CD14-positive monocyte (primary cell): ENCODE measurements at regions not wholly inside any gene's neighbourhood (a gene's known extent, or its start where the extent isn't known, plus 50 kb on each side); places are given as distances from the start of the nearest gene placed in this dataset.

Experiments
- DNase-seq, 3 donors: peaks; one replicate each; pipeline ENCODE4 v3.0.0-alpha.2; 2011 to 2022
- H2AFZ ChIP-seq: 2 replicates; pipeline ENCODE4 v1.6.0; 2012; ENCODE audit warnings: mild to moderate bottlenecking, low read depth, low read length, inconsistent platforms; ENCODE audit not compliant: insufficient read depth, poor library complexity, severe bottlenecking
- H3K27ac ChIP-seq, 2 donors: 1 replicate in 1 of 2; 2 replicates in 1 of 2; pipeline ENCODE4 v1.5.1; 2012 to 2013; ENCODE audit warnings: low read length in 2 of 2, control low read depth in 1 of 2, inconsistent platforms in 1 of 2, low read depth in 1 of 2, mild to moderate bottlenecking in 1 of 2
- H3K27me3 ChIP-seq, 2 donors: one replicate each; pipeline versions ENCODE4 v1.6.0 to v1.6.1; 2011 to 2013; ENCODE audit warnings: low read length in 2 of 2; ENCODE audit not compliant: control insufficient read depth in 2 of 2, insufficient read depth in 2 of 2
- H3K36me3 ChIP-seq, 2 donors: replicated peaks in 1 of 2; 1 replicate in 1 of 2; 2 replicates in 1 of 2; pipeline versions ENCODE4 v1.5.1 to v1.6.1; 2012 to 2013; ENCODE audit warnings: low read length in 2 of 2, control low read depth in 1 of 2, inconsistent platforms in 1 of 2, mild to moderate bottlenecking in 1 of 2; ENCODE audit not compliant: insufficient read depth in 2 of 2, control insufficient read depth in 1 of 2
- H3K4me1 ChIP-seq, 2 donors: 1 replicate in 1 of 2; 2 replicates in 1 of 2; pipeline versions ENCODE4 v1.5.1 to v1.6.1; 2012 to 2013; ENCODE audit warnings: low read length in 2 of 2, control low read depth in 1 of 2, inconsistent platforms in 1 of 2, mild to moderate bottlenecking in 1 of 2, moderate library complexity in 1 of 2; ENCODE audit not compliant: insufficient read depth in 2 of 2, control insufficient read depth in 1 of 2
- H3K4me2 ChIP-seq: replicated peaks from 2 replicates; pipeline ENCODE3; 2012; ENCODE audit warnings: low read length, moderate library complexity, mild to moderate bottlenecking; ENCODE audit not compliant: poor library complexity, severe bottlenecking; ENCODE audit errors: extremely low read depth
- H3K4me3 ChIP-seq, 3 experiments: fragments of 200-600 bp in 1 of 3; sonication (generic) in 1 of 3; replicated peaks in 1 of 3; 1 replicate in 2 of 3; 2 replicates in 1 of 3; pipeline ENCODE4 v1.5.1; 2011 to 2013; ENCODE audit warnings: low read length in 3 of 3, mild to moderate bottlenecking in 3 of 3, control low read depth in 2 of 3, low read depth in 2 of 3, inconsistent platforms in 1 of 3, moderate library complexity in 1 of 3
- H3K79me2 ChIP-seq: 2 replicates; pipeline ENCODE4 v1.6.0; 2012; ENCODE audit warnings: mild to moderate bottlenecking, control low read depth, inconsistent platforms, low read length, moderate library complexity; ENCODE audit not compliant: insufficient read depth
- H3K9ac ChIP-seq: 2 replicates; pipeline ENCODE4 v1.6.0; 2017; ENCODE audit warnings: low read length, mild to moderate bottlenecking; ENCODE audit not compliant: insufficient read depth, poor library complexity, severe bottlenecking
- H3K9me3 ChIP-seq, 2 donors: replicated peaks in 1 of 2; 1 replicate in 1 of 2; 2 replicates in 1 of 2; pipeline versions ENCODE4 v1.5.1 to v1.6.1; 2012 to 2013; ENCODE audit warnings: low read length in 2 of 2, control low read depth in 1 of 2; ENCODE audit not compliant: control insufficient read depth in 1 of 2, insufficient read depth in 1 of 2
- H4K20me1 ChIP-seq: 2 replicates; pipeline ENCODE4 v1.6.0; 2012; ENCODE audit warnings: mild to moderate bottlenecking, low read length, control low read depth, moderate library complexity; ENCODE audit not compliant: insufficient read depth
- H3K27ac Mint-ChIP-seq, 7 donors: one replicate each; pipeline ENCODE4 v1.8.0; 2020; ENCODE audit warnings: mild to moderate bottlenecking in 7 of 7, mixed read lengths in 7 of 7, moderate library complexity in 6 of 7, inconsistent platforms in 2 of 7
- H3K27me3 Mint-ChIP-seq, 3 donors: one replicate each; pipeline ENCODE4 v1.8.0; 2021 to 2022; ENCODE audit warnings: low read depth in 3 of 3, mild to moderate bottlenecking in 3 of 3, mixed read lengths in 3 of 3, moderate library complexity in 3 of 3, inconsistent platforms in 1 of 3
- H3K36me3 Mint-ChIP-seq, 2 donors: one replicate each; pipeline ENCODE4 v1.8.0; 2020; ENCODE audit warnings: mixed read lengths in 2 of 2, inconsistent platforms in 1 of 2, mild to moderate bottlenecking in 1 of 2
- H3K4me1 Mint-ChIP-seq: one replicate; pipeline ENCODE4 v1.8.0; 2020; ENCODE audit warnings: mild to moderate bottlenecking, mixed read lengths
- H3K4me3 Mint-ChIP-seq, 2 donors: one replicate each; pipeline ENCODE4 v1.8.0; 2020; ENCODE audit warnings: mild to moderate bottlenecking in 2 of 2, mixed read lengths in 2 of 2, moderate library complexity in 1 of 2
- H3K9me3 Mint-ChIP-seq, 7 donors: one replicate each; pipeline ENCODE4 v1.8.0; 2020 to 2022; ENCODE audit warnings: mixed read lengths in 7 of 7, mild to moderate bottlenecking in 6 of 7, moderate library complexity in 6 of 7, inconsistent platforms in 2 of 7
- WGBS: methylation state at CpG from one replicate; pipeline ENCODE4 v1.1.5; 2013; ENCODE audit warnings: missing lambda C conversion rate; ENCODE audit not compliant: insufficient coverage; 5-methylcytosine and 5-hydroxymethylcytosine counted together
- intact Hi-C, 2 donors: fragments of 100-400 bp; cut with micrococcal nuclease; formaldehyde crosslinking; loops; one replicate each; pipeline versions ENCODE4 v1.15.0 to v1.15.1; 2023
- TF ChIP-seq, protein P1 (sequence below): fragments of 200-600 bp; IDR thresholded peaks from one replicate; pipeline ENCODE4 v1.8.0; 2022; ENCODE audit warnings: antibody characterized with exemption, mild to moderate bottlenecking

DNA sequence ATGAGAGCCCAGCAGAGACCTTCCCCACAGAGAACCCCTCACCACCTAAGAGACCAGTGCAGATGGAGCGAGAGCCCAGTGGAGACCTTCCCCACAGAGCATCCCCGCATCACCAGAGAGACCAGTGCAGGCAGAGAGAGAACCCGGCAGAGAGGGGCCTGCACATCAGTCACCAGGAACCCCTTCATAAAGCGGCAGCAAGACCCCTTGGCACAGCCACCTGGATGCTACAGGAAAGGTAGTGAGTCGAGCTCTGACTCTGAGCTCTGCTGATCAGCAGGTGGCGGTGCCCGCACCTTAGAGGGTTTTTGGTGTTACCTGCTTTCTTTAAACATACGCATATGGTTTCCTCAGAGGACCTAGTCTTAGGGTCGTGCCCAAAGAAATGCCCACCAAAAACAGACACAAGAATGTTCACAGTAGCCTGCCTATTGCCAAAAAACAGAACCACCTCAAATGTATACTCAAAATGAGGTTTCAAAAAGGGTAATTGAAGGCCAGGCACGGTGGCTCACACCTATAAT, 678.7 kb downstream of the BRD1 start:
- H3K36me3 Mint-ChIP-seq, result no peaks in the 10 kb centered on the region
- Histone ChIP-seq H3K4me2 (no peak overlapping the region), H2AFZ (no peak overlapping the region), H3K9me3 (no peaks in the 10 kb centered on the region), H3K27ac (no peak overlapping the region), H3K4me1 (no peaks in the 10 kb centered on the region), H4K20me1 (no peaks in the 10 kb centered on the region), H3K4me3 (no peak overlapping the region), H3K79me2 (no peaks in the 10 kb centered on the region), H3K27me3 (no peaks in the 10 kb centered on the region), H3K9ac (no peak overlapping the region), H3K36me3 (no peaks in the 10 kb centered on the region)
- no peaks in the 10 kb centered on the region for H3K4me1 Mint-ChIP-seq
- TF ChIP-seq, protein P1, sequence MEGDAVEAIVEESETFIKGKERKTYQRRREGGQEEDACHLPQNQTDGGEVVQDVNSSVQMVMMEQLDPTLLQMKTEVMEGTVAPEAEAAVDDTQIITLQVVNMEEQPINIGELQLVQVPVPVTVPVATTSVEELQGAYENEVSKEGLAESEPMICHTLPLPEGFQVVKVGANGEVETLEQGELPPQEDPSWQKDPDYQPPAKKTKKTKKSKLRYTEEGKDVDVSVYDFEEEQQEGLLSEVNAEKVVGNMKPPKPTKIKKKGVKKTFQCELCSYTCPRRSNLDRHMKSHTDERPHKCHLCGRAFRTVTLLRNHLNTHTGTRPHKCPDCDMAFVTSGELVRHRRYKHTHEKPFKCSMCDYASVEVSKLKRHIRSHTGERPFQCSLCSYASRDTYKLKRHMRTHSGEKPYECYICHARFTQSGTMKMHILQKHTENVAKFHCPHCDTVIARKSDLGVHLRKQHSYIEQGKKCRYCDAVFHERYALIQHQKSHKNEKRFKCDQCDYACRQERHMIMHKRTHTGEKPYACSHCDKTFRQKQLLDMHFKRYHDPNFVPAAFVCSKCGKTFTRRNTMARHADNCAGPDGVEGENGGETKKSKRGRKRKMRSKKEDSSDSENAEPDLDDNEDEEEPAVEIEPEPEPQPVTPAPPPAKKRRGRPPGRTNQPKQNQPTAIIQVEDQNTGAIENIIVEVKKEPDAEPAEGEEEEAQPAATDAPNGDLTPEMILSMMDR, result no peak
- 84% methylated on average over 8 of the region's 10 CpGs for WGBS
- H3K27me3 Mint-ChIP-seq, result peaks cover 3 to 7% (median 6%) of the 10 kb centered on the region in 3 donors
- DNase-seq, result no peak
- no peak overlapping the region for H3K4me3 Mint-ChIP-seq
- peaks cover 0 to 6% (median 0%) of the 10 kb centered on the region in 7 donors for H3K9me3 Mint-ChIP-seq
- no peak overlapping the region for H3K27ac Mint-ChIP-seq
- intact Hi-C loops, result no loop called here

DNA sequence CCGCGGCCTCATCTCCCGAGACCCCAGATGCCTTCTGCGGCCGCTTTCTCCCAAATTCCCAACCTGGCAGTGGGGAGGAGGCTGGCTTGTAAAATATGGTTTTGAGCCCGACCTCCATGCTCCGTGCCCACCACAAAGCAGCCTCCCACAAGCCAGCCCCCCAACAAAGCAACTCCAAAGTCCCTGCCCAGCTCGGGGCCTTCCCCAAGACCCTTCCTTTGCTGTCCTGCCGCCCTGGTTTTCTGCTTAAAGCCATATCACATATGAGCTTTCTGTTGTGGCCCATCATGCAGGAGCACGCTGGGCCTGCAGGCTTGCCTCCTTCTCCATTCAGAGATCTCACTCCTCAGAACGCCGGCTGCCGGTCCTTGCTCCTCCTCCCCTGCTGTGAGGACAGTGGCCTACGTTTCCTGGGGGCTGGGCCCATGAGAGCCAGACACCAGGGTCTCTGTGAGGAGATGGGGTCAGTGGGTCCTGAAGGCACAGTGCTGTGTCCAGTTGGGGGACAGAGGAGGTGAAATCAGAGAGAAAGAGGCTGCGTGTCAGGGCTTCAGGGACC, 680.0 kb downstream of the BRD1 start:
- H3K9me3 Mint-ChIP-seq, result peaks cover 0 to 6% (median 0%) of the 10 kb centered on the region in 7 donors
- Histone ChIP-seq H3K4me2 (no peak overlapping the region), H3K79me2 (no peaks in the 10 kb centered on the region), H3K9ac (no peak overlapping the region), H2AFZ (no peak overlapping the region), H4K20me1 (no peaks in the 10 kb centered on the region), H3K27ac (no peak overlapping the region), H3K9me3 (no peaks in the 10 kb centered on the region), H3K4me3 (no peak overlapping the region), H3K36me3 (no peaks in the 10 kb centered on the region), H3K4me1 (no peaks in the 10 kb centered on the region), H3K27me3 (no peaks in the 10 kb centered on the region)
- peaks cover 3 to 7% (median 6%) of the 10 kb centered on the region in 3 donors for H3K27me3 Mint-ChIP-seq
- H3K4me3 Mint-ChIP-seq, result no peak overlapping the region
- WGBS, result 81% methylated on average over 5 of the region's 15 CpGs
- H3K27ac Mint-ChIP-seq, result peak overlapping the region in 1 of 7 donors; percentile 1
- no peak for DNase-seq
- no peaks in the 10 kb centered on the region for H3K4me1 Mint-ChIP-seq
- no peaks in the 10 kb centered on the region for H3K36me3 Mint-ChIP-seq
- intact Hi-C loops, result no loop called here
- TF ChIP-seq, protein P1, result no peak
